Fibroblast of the aortic adventitia (primary cell): ENCODE measurements at regions not wholly inside any gene's neighbourhood (a gene's known extent, or its start where the extent isn't known, plus 50 kb on each side); places are given as distances from the start of the nearest gene placed in this dataset.

Experiments used
- DNase-seq: peaks from one replicate; pipeline ENCODE4 v3.0.0-alpha.2; 2010; ENCODE audit warnings: low read depth
- H3K4me3 ChIP-seq: 2 replicates; pipeline ENCODE4 v1.5.1; 2011; ENCODE audit warnings: low read depth, mild to moderate bottlenecking, control low read depth, low read length, moderate library complexity
- TF ChIP-seq, protein P1 (sequence below): IDR thresholded peaks from 2 replicates; pipeline ENCODE4 v1.5.1; 2011; ENCODE audit warnings: mild to moderate bottlenecking, low read length, control low read depth, inconsistent platforms; ENCODE audit not compliant: insufficient read depth

- no peak overlapping the region for H3K4me3 ChIP-seq
- no peak for DNase-seq
- TF ChIP-seq, protein P1, sequence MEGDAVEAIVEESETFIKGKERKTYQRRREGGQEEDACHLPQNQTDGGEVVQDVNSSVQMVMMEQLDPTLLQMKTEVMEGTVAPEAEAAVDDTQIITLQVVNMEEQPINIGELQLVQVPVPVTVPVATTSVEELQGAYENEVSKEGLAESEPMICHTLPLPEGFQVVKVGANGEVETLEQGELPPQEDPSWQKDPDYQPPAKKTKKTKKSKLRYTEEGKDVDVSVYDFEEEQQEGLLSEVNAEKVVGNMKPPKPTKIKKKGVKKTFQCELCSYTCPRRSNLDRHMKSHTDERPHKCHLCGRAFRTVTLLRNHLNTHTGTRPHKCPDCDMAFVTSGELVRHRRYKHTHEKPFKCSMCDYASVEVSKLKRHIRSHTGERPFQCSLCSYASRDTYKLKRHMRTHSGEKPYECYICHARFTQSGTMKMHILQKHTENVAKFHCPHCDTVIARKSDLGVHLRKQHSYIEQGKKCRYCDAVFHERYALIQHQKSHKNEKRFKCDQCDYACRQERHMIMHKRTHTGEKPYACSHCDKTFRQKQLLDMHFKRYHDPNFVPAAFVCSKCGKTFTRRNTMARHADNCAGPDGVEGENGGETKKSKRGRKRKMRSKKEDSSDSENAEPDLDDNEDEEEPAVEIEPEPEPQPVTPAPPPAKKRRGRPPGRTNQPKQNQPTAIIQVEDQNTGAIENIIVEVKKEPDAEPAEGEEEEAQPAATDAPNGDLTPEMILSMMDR: no peak
These were observed 470.3 kb downstream of the VRK1 start for GRCh38 chr14:97267509-97267908.

DNA sequence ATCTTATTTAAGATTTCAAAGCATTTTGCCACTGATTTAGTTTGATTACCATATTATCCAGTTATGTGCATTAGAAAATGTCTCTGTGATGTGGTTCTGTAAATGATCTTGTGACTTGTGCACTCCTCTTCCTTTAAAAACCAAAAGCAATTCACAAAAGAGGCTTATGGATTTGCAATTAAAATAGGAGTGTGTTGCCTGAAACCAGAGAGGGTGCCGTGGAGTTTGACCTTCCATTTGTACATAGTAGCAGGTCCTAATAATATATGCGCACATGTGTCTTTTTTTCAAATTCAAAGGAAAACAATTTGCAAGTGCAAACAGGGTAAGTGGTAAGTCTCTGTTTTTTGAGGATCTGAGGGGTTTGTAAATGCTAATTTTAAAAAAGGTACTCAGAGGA is 470.9 kb downstream of the VRK1 start:
- no peak overlapping the region for H3K4me3 ChIP-seq
- no peak for DNase-seq
- TF ChIP-seq, protein P1: no peak

DNA sequence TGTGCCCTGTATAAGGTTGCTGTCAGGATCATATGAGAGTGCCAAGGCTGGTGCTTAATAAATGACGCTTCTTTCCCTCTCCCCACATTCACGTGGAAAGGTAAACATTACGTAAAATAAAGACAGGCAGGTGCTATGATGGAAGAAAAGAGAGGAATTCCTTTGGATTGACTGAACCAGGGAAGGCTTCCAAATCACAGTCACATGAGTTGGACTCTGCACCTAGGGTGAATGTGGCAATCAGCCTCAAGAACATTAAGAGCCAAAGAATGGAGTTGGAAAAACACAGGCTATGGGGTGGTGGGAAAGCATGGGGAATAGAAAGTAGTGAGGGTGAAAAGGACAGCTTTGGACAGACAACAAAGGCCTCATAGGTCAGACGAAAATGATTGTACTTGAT is 473.1 kb downstream of the VRK1 start:
- TF ChIP-seq, protein P1: no peak
- no peak overlapping the region for H3K4me3 ChIP-seq
- DNase-seq: no peak

DNA sequence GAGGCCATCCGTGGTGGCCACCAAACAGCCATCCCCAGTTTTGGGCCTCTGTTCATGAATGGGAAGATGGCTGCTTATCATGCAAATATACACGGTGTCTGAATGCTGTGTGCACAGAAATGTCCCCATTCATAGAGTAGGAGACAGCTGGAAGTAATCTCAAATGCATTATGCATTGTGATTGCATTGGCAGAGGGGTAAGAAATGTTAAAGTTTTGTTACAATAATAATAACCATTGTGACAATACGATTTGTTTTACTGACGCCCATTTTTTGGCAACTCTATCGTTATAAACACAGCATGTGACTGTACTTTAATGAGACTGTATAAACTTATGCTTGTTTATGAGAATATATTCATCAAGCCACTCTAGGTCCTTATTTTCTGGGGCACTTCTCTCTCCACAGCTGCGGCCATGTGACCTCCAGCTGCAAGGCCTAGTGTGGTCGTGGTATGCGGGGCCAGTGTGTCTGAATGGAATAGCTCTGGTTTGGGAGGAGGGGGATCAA is 474.3 kb downstream of the VRK1 start:
- TF ChIP-seq, protein P1: no peak
- no peak for DNase-seq
- H3K4me3 ChIP-seq: no peak overlapping the region

GRCh38 chr14:97273540-97273939 is 476.4 kb downstream of the VRK1 start:
- TF ChIP-seq, protein P1: no peak
- DNase-seq: no peak
- H3K4me3 ChIP-seq: no peak overlapping the region

- DNase-seq: no peak
- TF ChIP-seq, protein P1: no peak
These were observed 477.4 kb downstream of the VRK1 start for GRCh38 chr14:97274626-97275025.

GRCh38 chr14:97275276-97275675 is 478.1 kb downstream of the VRK1 start:
- TF ChIP-seq, protein P1: no peak
- no peak overlapping the region for H3K4me3 ChIP-seq
- DNase-seq: no peak

More at GRCh38 chr14:97274626-97275025, 477.4 kb downstream of the VRK1 start:
- no peak overlapping the region for H3K4me3 ChIP-seq
